ENCODE measurements at regions not wholly inside any gene's neighbourhood (a gene's known extent, or its start where the extent isn't known, plus 50 kb on each side); places are given as distances from the start of the nearest gene placed in this dataset.

DNA sequence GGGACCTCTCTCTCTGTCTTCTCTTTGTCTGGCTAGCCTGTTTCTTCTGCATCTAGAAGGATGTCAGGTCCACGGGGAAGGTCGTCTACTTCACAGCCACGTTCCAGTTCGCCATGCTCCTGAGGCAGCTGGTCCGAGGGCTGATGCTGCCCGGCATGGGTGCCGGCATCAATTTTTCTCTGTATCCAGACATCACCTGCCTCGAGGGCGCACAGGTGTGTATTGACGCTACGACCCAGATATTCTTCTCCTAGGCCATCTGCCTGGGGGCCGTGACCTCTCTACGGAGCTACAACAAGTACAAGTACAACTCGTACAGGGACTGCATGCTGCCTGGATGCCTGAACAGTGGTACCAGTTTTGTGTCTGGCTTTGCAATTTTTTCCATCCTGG is 841.6 kb upstream of the TMPRSS15 start:
- TF ChIP-seq, protein P1, sequence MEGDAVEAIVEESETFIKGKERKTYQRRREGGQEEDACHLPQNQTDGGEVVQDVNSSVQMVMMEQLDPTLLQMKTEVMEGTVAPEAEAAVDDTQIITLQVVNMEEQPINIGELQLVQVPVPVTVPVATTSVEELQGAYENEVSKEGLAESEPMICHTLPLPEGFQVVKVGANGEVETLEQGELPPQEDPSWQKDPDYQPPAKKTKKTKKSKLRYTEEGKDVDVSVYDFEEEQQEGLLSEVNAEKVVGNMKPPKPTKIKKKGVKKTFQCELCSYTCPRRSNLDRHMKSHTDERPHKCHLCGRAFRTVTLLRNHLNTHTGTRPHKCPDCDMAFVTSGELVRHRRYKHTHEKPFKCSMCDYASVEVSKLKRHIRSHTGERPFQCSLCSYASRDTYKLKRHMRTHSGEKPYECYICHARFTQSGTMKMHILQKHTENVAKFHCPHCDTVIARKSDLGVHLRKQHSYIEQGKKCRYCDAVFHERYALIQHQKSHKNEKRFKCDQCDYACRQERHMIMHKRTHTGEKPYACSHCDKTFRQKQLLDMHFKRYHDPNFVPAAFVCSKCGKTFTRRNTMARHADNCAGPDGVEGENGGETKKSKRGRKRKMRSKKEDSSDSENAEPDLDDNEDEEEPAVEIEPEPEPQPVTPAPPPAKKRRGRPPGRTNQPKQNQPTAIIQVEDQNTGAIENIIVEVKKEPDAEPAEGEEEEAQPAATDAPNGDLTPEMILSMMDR (IDR thresholded peaks at IDR 0.05): no peak
- TF ChIP-seq POLR2A (IDR thresholded peaks at IDR 0.05): no peak
- TF ChIP-seq POLR2AphosphoS5 (IDR thresholded peaks at IDR 0.05): no peak
